ENCODE measurements at regions not wholly inside any gene's neighbourhood (a gene's known extent, or its start where the extent isn't known, plus 50 kb on each side); places are given as distances from the start of the nearest gene placed in this dataset.

DNA sequence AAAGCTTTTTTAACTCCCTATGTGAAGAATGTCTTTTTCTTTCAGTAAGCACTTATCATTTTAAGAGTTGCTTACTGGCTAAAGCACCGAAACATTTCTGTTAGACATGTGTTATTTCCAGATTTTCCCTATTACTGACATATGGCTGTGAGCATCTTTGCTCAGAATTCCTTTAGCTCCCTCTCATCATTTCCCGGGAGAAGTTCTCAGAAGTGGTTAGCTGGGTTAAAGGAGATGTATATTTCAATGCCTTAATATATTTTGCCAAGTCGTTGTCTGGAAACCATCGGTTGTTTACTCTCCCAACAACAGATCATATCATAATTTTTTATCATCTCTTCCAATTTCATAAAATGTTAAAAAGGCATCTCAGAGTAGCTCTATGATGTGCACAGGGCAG, 396.5 kb downstream of the OCA2 start:
- ATAC-seq (no peak), DNase-seq (ENCODE audit: low spot score) (no peak)
- intact Hi-C loops (cut with DNase I): no loop called here

DNA sequence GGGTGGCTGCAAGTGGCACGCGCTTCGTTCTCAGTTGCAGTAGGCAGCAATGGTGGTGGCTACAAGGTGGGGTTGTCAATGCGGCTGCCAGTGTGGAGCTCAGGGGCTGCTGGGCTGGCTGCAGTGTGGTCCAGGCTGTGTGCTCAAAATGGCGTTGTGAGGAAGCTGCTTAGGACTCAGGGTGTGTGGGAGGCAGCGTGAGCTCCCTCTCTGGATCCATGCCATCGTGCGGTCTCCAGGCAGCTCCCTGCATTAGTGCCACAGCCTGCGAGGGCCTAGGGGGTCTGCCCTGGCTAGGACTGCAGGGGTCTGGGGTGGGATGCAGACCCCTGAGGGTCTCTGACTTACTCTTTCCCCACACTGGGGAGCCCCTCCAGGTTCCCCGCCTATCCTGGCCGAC, 397.2 kb downstream of the OCA2 start:
- DNase-seq (ENCODE audit: low spot score): no peak
- no peak for ATAC-seq
- intact Hi-C loops (cut with DNase I): no loop called here

DNA sequence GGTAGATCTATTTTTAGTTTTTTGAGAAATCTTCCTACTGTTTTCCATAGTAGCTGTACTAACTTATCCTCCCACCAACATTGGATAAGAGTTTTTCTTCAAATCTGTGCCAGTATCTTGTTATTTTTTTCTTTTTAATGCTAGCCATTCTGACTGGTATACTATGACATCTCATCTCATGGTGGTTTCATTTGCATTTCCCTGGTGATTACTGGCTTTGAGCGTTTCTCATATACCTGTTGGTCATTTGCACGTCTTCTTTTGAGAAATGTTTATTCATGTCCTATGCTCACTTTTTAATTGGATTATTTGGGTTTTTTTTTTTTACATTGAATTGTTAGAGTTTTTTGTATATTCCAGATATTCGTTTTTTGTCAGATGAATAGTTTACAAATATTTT, 398.1 kb downstream of the OCA2 start:
- intact Hi-C loops (cut with DNase I): no loop called here
- ATAC-seq (no peak), DNase-seq (ENCODE audit: low spot score) (no peak)

DNA sequence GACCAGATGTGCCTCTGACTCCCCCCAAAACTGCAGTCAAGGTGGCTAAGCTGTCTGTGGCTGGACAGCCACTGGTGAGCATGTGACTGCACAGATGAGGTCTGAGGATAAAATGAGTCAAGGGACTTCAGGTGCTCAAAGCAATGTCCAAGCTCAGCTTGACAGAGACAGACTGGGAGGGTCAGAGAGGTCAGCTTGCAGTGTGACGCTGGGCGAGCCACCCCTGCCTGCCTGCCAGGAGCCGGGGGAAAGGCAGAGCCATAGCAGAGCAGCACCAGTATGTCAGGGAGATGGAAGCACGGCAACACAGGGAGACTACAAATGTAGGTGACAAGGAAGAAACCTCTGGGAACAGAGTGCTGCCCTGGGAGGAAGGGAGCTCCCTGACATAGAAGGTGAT, 399.4 kb downstream of the OCA2 start:
- no peak for DNase-seq (ENCODE audit: low spot score)
- intact Hi-C loops (cut with DNase I): no loop called here
- no peak for ATAC-seq

DNA sequence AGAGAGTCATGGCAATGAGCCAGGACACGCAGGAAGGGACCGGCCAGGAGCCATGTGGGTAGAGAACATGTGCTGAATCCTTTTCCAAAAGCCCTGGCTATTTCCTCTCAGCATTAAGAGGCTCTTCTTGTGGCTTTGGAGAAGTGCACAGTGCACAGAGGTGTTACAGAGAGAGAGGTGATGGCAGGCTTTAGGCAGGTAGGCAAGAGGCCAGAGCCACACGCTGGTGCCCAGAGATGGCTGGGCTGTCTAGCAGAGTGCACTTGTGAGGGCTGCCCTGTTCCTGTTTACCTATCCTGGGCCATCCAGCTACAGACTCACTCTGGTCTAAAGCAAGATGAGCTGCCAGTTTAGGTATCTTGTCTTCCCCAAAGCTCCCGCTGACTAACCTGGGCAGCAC, 402.6 kb downstream of the OCA2 start:
- no peak for ATAC-seq
- intact Hi-C loops (cut with DNase I): no loop called here

DNA sequence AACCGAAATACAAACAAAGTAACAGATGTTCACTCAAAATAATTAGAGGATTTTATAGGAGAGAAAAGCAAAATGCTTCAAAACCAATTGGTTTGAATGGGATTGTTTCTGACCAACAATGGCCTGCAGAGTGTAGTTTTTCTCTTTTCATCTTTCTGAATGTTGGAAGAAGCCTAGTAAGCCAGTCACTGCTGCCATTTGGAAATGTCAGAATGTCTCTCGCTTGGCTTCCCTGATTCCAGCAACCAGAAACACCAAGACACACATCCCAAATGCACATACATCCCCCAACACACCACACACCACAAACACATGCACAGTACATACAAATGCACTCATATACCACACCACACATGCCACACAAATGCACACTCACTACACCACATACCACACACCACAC, 403.4 kb downstream of the OCA2 start:
- ATAC-seq: no peak
- intact Hi-C loops (cut with DNase I): no loop called here

More for the DNA sequence above, 402.6 kb downstream of the OCA2 start:
- no peak for DNase-seq (ENCODE audit: low spot score)

DNA sequence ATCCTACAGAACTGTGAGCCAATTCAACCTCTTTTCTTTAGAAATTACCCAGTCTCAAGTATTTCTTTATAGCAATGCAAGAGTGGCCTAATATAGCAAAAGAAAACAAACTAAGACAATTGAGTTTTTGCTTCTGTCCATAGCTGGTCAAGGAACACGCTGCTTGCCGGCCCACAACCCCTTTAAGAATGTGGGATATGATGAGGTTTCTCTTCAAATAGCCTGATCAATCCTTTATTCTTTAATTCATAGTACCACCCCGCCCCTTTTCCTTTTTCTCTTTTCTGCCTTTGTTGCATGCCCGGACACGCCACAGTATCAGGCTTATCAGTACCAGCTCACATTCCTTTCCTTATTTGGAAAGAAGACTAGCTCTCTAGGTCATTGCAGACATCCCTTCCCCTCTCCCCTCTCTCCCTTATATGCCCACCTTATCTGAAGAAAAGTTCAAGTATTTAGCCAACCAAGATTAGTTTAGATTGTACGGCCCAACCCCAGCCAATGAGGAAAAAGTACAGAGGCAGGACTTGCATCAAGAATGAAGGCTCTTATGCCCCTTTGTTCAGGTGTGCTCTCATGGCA, 404.5 kb downstream of the OCA2 start:
- no peak for DNase-seq (ENCODE audit: low spot score)
- intact Hi-C loops (cut with DNase I): no loop called here
- no peak for ATAC-seq

More for the DNA sequence above, 403.4 kb downstream of the OCA2 start:
- DNase-seq (ENCODE audit: low spot score): no peak

DNA sequence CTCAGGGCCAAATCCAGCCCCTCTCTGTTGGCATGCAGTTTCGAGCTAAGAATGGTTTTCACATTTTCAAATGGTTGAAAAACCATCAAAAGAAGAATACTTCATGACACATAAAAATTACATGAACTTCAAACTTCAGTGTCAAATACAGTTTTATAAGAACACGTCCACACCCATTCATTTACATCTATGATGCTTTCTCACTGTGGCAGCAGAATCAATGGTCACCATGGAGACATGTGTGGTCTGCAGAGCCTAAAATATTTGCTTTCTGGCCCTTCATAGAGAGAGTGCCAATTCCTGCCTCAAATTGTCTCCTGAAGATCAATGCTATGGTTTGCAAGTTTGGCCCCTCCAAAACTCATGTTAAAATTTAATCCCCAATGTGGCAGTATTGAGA, 405.8 kb downstream of the OCA2 start:
- ATAC-seq (no peak), DNase-seq (ENCODE audit: low spot score) (no peak)
- intact Hi-C loops (cut with DNase I): no loop called here

DNA sequence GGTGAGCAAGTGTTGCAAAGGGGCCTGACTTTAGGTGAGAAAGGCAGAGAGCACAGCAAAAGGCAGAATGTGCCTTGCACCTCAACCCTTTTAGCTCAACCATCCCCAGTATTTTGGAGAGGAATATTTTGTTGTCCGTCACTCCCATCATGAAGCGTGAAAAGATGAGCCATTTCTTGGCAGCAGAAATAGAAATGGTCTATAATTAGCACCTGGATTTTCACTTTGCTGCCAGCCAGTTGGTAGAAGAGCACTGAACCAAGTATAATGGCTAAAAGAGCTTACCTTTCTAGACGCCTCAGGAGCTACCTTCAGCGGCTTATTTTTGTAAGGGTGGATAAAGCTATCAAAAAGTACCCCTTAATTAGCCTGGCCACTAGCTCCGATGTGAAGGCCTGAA, 406.7 kb downstream of the OCA2 start:
- intact Hi-C loops (cut with DNase I): no loop called here
- no peak for ATAC-seq
- DNase-seq (ENCODE audit: low spot score): no peak

DNA sequence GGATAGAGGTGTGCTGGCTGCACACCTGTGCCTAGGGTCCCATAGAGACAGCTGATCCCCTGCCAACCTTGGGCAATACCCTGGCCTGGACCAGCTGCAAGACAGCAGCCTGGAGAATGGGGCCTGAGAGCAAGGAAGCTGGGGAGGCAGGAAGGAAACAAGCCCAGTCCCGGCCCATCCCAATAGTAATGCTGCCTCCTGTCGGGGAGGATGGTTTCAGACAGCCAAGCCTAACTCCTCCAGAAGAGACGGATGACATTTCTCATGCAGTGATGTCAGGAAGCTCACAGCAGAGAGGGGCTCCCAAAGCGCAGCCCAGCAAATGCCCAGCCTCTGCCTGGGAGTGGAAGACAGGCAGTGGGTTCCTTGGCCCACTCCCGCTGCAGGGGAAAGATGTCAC, 408.8 kb downstream of the OCA2 start:
- intact Hi-C loops (cut with DNase I): no loop called here
- DNase-seq (ENCODE audit: low spot score) (no peak), ATAC-seq (no peak)

DNA sequence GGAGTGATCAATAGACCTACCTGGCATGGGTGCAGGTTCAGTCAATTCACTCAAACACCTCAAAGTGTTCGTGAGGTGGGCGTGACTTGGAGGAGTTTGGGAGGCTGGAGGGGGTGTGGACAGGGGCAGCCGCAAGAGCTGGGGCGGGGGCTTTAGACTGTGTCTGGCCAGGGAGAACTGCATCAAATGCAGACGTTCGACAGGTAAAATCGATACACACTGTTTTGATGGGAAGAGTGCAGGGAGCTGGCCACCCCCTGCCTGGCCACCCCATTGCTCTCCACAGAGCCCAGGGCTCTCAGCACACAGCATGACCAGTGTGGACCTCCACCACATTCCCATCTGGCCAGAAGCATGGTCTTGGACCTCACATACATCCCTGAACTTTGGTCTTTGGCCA, 412.1 kb downstream of the OCA2 start:
- intact Hi-C loops (cut with DNase I): no loop called here
- DNase-seq (ENCODE audit: low spot score) (no peak), ATAC-seq (no peak)

DNA sequence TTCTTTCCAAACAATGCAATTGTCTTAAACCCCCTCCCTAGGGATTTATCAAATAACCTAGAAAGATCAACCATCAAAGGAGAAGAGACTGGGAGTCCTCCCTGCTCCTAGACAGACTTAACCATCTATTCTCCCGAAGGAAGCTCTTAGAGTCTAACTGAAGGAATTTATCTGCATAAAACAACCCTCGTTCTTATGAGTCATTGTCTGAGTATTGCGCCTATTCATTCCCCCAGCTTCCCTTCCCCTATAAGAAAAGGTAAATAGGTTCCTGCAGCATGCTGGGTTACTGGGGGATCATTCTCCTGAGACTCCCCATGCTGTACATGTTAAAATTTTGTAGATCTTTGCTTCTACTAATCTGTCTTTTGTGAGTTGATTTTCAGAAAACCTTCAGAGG, 412.7 kb downstream of the OCA2 start:
- DNase-seq (ENCODE audit: low spot score): no peak
- intact Hi-C loops (cut with DNase I): no loop called here
- ATAC-seq: no peak

DNA sequence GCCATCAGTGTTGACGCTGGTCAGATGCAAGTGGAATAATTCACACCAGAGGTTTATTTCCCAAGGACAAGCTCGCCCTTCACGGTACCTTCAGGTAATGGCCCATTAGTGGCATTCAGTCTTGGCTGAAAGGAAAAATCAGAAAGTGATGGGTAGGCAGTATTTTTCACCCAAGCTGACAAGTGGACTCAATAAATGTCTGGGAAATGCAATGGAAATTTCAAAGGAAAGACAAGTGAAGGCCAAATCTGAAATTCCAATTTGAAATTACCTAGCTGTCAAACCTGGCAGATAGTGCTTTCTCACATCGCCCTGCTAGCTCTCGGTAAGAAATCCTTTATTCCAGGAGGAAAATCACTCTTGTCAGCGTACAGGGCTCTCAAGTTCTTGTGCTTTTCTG, 413.5 kb downstream of the OCA2 start:
- intact Hi-C loops (cut with DNase I): no loop called here
- DNase-seq (ENCODE audit: low spot score) (no peak), ATAC-seq (no peak)

DNA sequence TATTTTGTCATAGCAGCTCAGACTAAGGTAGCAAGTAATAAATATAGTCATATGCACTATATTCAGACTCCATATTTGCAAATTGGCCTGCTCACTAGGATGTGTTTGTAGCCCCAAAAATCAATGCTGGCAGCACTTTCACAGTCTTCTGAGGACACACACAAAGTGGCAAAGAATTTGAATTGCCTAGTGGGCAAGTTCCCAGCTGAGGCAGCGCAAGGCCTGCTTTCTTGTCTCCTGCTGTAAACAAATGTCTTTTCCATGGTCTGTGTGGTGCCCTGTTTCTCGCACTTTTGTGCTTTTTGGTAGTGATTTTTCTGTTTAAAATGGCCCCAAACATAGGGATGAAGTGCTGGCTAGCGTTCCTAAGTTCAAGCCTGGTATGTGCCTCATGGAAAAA, 416.0 kb downstream of the OCA2 start:
- intact Hi-C loops (cut with DNase I): no loop called here
- no peak for DNase-seq (ENCODE audit: low spot score)
- ATAC-seq: no peak

DNA sequence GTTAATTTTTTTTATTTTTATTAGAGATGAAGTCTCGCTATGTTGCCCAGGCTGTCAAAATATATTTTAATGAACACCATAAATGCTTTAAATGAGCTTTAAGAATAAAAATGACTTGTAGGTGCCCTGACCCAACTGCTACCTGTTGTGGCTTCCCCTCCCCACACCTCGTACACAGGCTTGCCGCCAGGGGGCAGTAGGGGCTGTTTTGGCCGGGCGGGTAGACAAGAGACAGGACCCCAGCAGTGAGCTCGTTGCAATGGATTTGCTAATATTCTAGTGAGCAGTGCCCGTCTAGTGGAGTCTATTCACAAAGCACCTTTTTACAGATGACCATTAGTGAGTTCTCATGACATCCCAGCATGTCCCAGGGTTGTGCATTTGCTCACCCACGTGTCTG, 418.1 kb downstream of the OCA2 start:
- DNase-seq (ENCODE audit: low spot score): no peak
- intact Hi-C loops (cut with DNase I): no loop called here
- ATAC-seq: no peak

DNA sequence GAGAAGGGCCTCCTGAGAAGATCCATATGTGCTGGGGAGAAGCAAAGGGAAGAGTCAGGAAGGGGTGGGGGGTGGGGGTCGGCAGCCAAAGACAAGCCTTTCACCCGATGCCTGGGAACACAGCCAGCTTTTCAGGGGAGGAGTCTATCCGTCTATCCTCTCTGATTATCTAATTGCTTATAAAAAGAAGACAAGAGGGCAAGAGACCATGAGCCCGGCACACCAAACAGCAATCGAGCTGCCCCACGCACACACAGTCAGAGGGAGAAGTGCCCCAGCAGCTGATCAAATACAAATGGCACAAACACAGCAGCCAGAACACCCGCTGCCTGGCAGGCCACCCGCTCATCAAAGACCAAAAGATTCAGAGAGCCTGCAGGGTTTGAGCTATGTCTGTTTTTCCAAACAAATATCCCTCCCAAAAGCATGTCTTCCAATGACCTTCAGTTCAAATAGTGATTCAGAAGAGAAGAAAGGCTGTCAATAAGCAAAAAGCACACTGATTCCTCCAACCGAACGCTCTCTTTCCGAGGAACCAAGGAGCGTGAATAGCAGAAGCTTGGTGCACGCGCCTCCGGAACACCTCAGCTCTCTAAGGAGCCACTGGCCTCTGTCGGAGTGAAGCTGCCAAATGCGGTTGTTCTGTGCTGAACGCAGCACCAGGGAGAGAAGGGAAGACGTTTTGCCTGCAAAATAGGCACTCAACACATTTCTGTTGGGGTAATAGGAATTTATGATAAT, 419.2 kb downstream of the OCA2 start:
- no peak for ATAC-seq

DNA sequence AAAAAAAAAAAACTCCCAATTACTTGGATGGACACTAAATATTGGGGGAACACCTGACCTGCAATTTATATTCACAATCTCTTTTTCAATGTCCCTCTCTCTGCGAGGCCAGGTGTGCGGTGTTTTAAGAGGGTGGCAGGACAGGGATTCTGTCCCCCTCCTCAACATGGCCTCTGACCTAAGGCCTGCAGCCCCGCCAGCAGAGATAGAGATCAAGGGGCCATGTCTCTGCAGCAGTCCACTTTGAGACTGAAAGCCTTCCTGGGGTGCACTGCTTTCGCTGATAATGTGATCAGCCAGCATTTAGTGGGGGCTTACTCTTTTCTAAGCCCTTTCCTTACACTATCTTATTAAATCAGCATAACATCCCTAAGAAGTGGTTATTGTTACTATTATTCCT, 419.9 kb downstream of the OCA2 start:
- ATAC-seq (no peak), DNase-seq (ENCODE audit: low spot score) (no peak)
- intact Hi-C loops (cut with DNase I): no loop called here

More for the DNA sequence above, 419.2 kb downstream of the OCA2 start:
- intact Hi-C loops (cut with DNase I): no loop called here
- no peak for DNase-seq (ENCODE audit: low spot score)

DNA sequence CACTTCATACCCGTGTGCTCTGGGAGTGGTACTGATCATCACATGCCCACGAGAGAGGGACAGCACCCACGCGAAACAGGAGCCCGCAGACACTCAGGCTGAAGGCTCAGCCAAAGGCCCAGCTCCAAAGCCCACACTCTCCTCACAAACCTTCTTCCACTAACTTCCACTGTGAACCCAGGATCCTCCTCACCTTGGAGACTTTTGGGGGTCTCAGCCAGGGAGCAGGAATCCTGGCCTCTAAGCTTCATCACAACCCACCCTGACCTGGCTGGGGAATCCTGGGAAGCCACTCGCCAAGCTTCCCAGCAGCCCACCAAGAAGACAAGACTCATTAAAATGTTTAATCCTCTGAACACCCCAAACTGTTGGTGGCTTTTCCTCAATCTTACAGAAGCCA, 421.2 kb downstream of the OCA2 start:
- intact Hi-C loops (cut with DNase I): no loop called here
- ATAC-seq (no peak), DNase-seq (ENCODE audit: low spot score) (no peak)

DNA sequence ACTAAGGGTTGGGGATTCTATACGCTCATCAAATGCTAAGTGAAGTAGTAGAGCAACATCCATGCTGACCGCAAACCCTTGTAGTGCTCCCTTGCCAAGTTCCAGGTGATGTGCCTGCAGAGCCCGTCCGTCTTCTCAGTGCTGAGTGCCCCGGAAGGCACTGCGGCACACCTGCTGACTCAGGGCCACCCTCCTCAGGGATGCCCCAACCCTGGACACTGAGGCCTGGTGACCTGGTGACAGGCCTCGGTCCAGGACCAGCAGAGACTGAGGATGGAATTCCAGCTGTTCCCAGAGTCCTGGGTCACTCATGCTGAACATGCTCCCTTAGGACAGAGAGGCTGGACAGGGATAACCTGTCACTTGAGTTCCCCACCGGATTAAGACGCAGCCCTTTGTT, 422.5 kb downstream of the OCA2 start:
- DNase-seq (ENCODE audit: low spot score): no peak
- intact Hi-C loops (cut with DNase I): no loop called here
- ATAC-seq: no peak

DNA sequence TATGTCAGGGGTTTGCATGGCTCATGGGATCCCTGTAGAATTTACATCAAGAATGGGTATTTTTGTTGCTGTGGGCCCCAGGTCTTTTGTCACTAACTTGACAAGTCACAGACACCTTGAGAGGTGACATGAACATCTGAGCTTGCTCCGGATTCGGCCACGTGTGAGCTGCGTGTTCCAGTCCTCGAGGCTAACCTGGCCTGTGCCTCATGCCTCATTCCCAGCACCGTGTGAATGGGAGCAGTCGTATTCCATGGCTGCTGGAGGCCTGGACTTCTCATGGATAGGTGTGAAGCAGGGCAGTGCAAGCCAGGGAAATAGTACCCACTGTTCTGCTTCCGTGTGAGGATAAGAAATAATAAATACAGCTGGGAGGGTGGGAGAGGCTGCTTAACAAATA, 423.5 kb downstream of the OCA2 start:
- ATAC-seq (no peak), DNase-seq (ENCODE audit: low spot score) (no peak)
- intact Hi-C loops (cut with DNase I): no loop called here

DNA sequence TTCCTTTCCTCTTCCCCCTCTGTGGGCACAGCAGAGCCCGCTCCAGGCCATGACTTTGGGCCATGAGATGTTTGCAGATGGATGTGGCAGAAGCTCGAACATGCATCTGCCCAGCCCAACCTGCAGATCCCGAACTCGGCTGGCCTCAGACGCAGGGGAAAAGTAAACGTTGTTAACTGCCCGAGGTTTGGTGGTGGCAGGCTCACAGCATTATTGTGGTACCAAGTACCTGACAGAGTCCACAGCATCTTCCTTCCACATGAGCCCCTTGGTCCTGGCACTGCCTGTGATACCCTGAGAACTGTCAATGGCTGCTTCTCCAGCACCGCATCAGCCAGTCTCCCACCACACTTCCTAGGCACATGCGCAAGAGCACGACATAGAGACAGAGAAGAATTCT, 424.3 kb downstream of the OCA2 start:
- intact Hi-C loops (cut with DNase I): no loop called here
- no peak for DNase-seq (ENCODE audit: low spot score)
- no peak for ATAC-seq
